Endothelial cell of umbilical vein (primary cell): ENCODE measurements at regions not wholly inside any gene's neighbourhood (a gene's known extent, or its start where the extent isn't known, plus 50 kb on each side); places are given as distances from the start of the nearest gene placed in this dataset.

ENCODE experiments used
- BruUV-seq: library from RNA; stranded (reverse); fragments of 400-500 nt; replicated peaks from 2 replicates; lab custom pipeline; 2021; lab: Mats Ljungman, UMichigan
- CTCF ChIA-PET: fragments of 300-600, 350-600 bp; sonication (Branson Sonifier 250); formaldehyde crosslinking; loops from one replicate; lab custom pipeline; 2021; ENCODE audit warnings: antibody characterized with exemption, inconsistent platforms; lab: Charles Lee
- POLR2A ChIA-PET: fragments of 300-600, 350-600 bp; sonication (Branson Sonifier 250); formaldehyde crosslinking; loops from one replicate; lab custom pipeline; 2021; ENCODE audit warnings: antibody characterized with exemption, inconsistent platforms; lab: Charles Lee
- DNase-seq: peaks from one replicate; pipeline ENCODE4 v3.0.0-alpha.2; 2011; ENCODE audit warnings: low read depth, low spot score
- FAIRE-seq: peaks from 2 replicates; lab custom pipeline; 2011; peaks lifted over from hg19 to GRCh38; lab: Jason Lieb, UNC
- H2AFZ ChIP-seq: 2 replicates; pipeline ENCODE4 v1.6.0; 2012; ENCODE audit warnings: low read depth, low read length, control low read depth, inconsistent platforms
- H3K27ac ChIP-seq: 2 replicates; pipeline ENCODE4 v1.5.1; 2011; ENCODE audit warnings: low read depth, mild to moderate bottlenecking, control low read depth, low read length, moderate library complexity; ENCODE audit not compliant: insufficient read depth
- H3K27me3 ChIP-seq, 2 experiments: 2 replicates each; pipeline versions ENCODE4 v1.6.0 to v1.6.1; 2011; ENCODE audit warnings: low read length in 2 of 2, mixed read lengths in 1 of 2; ENCODE audit not compliant: control insufficient read depth in 2 of 2, insufficient read depth in 2 of 2
- H3K36me3 ChIP-seq, 2 experiments: 2 replicates in 1 of 2; 3 replicates in 1 of 2; pipeline ENCODE4 v1.5.1; 2011; ENCODE audit warnings: low read length in 2 of 2, mild to moderate bottlenecking in 1 of 2, moderate library complexity in 1 of 2; ENCODE audit not compliant: control insufficient read depth in 2 of 2, insufficient read depth in 2 of 2; ENCODE audit errors: extremely low read depth in 1 of 2
- H3K4me1 ChIP-seq: 3 replicates; pipeline ENCODE4 v1.5.1; 2011; ENCODE audit warnings: mild to moderate bottlenecking, low read length; ENCODE audit not compliant: control insufficient read depth, insufficient read depth; ENCODE audit errors: extremely low read depth
- H3K4me2 ChIP-seq: 2 replicates; pipeline ENCODE4 v1.6.1; 2011; ENCODE audit warnings: low read length, control low read depth, mixed read lengths; ENCODE audit not compliant: insufficient read depth
- H3K4me3 ChIP-seq, 3 experiments: fragments of 200-600 bp in 1 of 3; sonication (generic), shearing (Covaris generic) in 1 of 3; replicated peaks in 1 of 3; 2 replicates each; pipeline ENCODE4 v1.5.1; 2011 to 2016; ENCODE audit warnings: control low read depth in 3 of 3, low read length in 3 of 3, mild to moderate bottlenecking in 2 of 3, inconsistent platforms in 1 of 3, low read depth in 1 of 3, moderate library complexity in 1 of 3; ENCODE audit not compliant: insufficient read depth in 1 of 3
- H3K79me2 ChIP-seq: 2 replicates; pipeline ENCODE4 v1.6.0; 2012; ENCODE audit warnings: low read length, inconsistent platforms; ENCODE audit not compliant: control insufficient read depth, insufficient read depth
- H3K9ac ChIP-seq: replicated peaks from 2 replicates; pipeline ENCODE3; 2011; ENCODE audit warnings: low read length, control low read depth; ENCODE audit not compliant: insufficient read depth; ENCODE audit errors: extremely low read depth
- H3K9me1 ChIP-seq: replicated peaks from 3 replicates; pipeline ENCODE4 v1.6.0; 2011; ENCODE audit warnings: mild to moderate bottlenecking, low read length; ENCODE audit not compliant: control insufficient read depth, insufficient read depth; ENCODE audit errors: extremely low read depth
- H3K9me3 ChIP-seq: replicated peaks from 2 replicates; pipeline ENCODE4 v1.5.1; 2012; ENCODE audit warnings: low read length, inconsistent platforms; ENCODE audit not compliant: control insufficient read depth, insufficient read depth
- H4K20me1 ChIP-seq: replicated peaks from 2 replicates; pipeline ENCODE3; 2011; ENCODE audit warnings: mild to moderate bottlenecking, low read length; ENCODE audit not compliant: control insufficient read depth, insufficient read depth; ENCODE audit errors: extremely low read depth
- CTCF ChIP-seq, 2 donors: IDR thresholded peaks; 1 replicate in 1 of 2; 2 replicates in 1 of 2; pipeline ENCODE4 v1.5.1; 2011; ENCODE audit warnings: low read length in 2 of 2, mild to moderate bottlenecking in 2 of 2, moderate library complexity in 2 of 2, control low read depth in 1 of 2, inconsistent platforms in 1 of 2, low read depth in 1 of 2; ENCODE audit not compliant: insufficient read depth in 1 of 2; ENCODE audit errors: extremely low read depth in 1 of 2
- EZH2 ChIP-seq: IDR thresholded peaks from 2 replicates; pipeline ENCODE4 v1.6.1; 2012; ENCODE audit warnings: borderline replicate concordance, low read depth, mild to moderate bottlenecking, moderate library complexity, low read length, inconsistent platforms; ENCODE audit not compliant: severe bottlenecking
- FOS ChIP-seq: IDR thresholded peaks from 2 replicates; pipeline ENCODE4 v1.6.1; 2011; ENCODE audit warnings: mild to moderate bottlenecking, low read length, moderate library complexity, borderline replicate concordance; ENCODE audit not compliant: insufficient read depth
- GATA2 ChIP-seq: IDR thresholded peaks from 2 replicates; pipeline ENCODE4 v1.7.0; 2011; ENCODE audit warnings: low read depth, mild to moderate bottlenecking, moderate library complexity, mixed read lengths, low read length; ENCODE audit not compliant: insufficient read length, insufficient read depth
- JUN ChIP-seq: IDR thresholded peaks from 2 replicates; pipeline ENCODE4 v1.6.1; 2011; ENCODE audit warnings: borderline replicate concordance, low read depth; ENCODE audit not compliant: insufficient read length, insufficient read depth
- MAX ChIP-seq: IDR thresholded peaks from 2 replicates; pipeline ENCODE4 v1.6.1; 2011; ENCODE audit not compliant: insufficient read depth, insufficient read length
- MYC ChIP-seq: IDR thresholded peaks from one replicate; pipeline ENCODE4 v1.6.1; 2011; ENCODE audit warnings: mild to moderate bottlenecking, low read depth, low read length
- POLR2A ChIP-seq: IDR thresholded peaks from 2 replicates; pipeline ENCODE4 v1.6.1; 2012; ENCODE audit warnings: low read depth, mild to moderate bottlenecking, control low read depth, low read length
- POLR2AphosphoS5 ChIP-seq: IDR thresholded peaks from 2 replicates; pipeline ENCODE4 v1.6.1; 2012; ENCODE audit warnings: low read depth, mild to moderate bottlenecking, control low read depth, low read length, moderate library complexity; ENCODE audit not compliant: insufficient read depth
- dilution Hi-C: fragments of 300-500 bp; cut with MboI; formaldehyde crosslinking; loops from one replicate; pipeline ENCODE4 v1.15.0; 2019; ENCODE audit warnings: low sequenced_read_pairs; ENCODE audit not compliant: extremely low pct_ligation_motif_present
- intact Hi-C: fragments of 100-400 bp; cut with micrococcal nuclease; formaldehyde crosslinking; loops from one replicate; pipeline ENCODE4 v1.10.0; 2022

GRCh38 chr17:65324611-65325342 is 187.6 kb downstream of the RGS9 start:
- dilution Hi-C loops = no loop called here
- Histone ChIP-seq H3K4me3 (no peak overlapping the region), H3K9me1 (no peaks in the 10 kb centered on the region), H3K36me3 (no peaks in the 10 kb centered on the region), H3K4me2 (no peak overlapping the region), H3K27me3 (peaks cover 0 to 3% of the 10 kb centered on the region in 2 experiments), H2AFZ (no peak overlapping the region), H3K9ac (no peak overlapping the region), H3K27ac (no peak overlapping the region), H3K9me3 (no peaks in the 10 kb centered on the region), H4K20me1 (no peaks in the 10 kb centered on the region), H3K79me2 (no peaks in the 10 kb centered on the region), H3K4me1 (no peaks in the 10 kb centered on the region)
- intact Hi-C loops = no loop called here
- FAIRE-seq = no peak
- TF ChIP-seq POLR2A (no peak), CTCF (IDR thresholded peaks at IDR 0.05; ENCODE audit: extremely low read depth in 1 of 2, insufficient read depth in 1 of 2, low read depth in 1 of 2, low read length in 2 of 2) (no peak), JUN (no peak), MYC (no peak), MAX (no peak), FOS (no peak), GATA2 (no peak), EZH2 (no peak), POLR2AphosphoS5 (no peak)
- DNase-seq = no peak
- ChIA-PET CTCF (interaction anchor here (1.0 kb wide), 1 partner anchor 31 kb away, joined by 3 read pairs; no protein-coding TSS in a partner anchor), POLR2A (no interaction called here)
- no TSS peak for BruUV-seq
